H1 (cell line): ENCODE measurements at regions not wholly inside any gene's neighbourhood (a gene's known extent, or its start where the extent isn't known, plus 50 kb on each side); places are given as distances from the start of the nearest gene placed in this dataset.

Experiments
- CTCF ChIA-PET: fragments of 300-600 bp; sonication (Branson Sonifier 250); formaldehyde crosslinking; loops from one replicate; lab custom pipeline; 2021; ENCODE audit not compliant: partially characterized antibody; lab: Charles Lee
- POLR2A ChIA-PET: fragments of 300-600 bp; sonication (Branson Sonifier 250); formaldehyde crosslinking; loops from one replicate; lab custom pipeline; 2021; ENCODE audit warnings: inconsistent platforms; ENCODE audit not compliant: partially characterized antibody; lab: Charles Lee
- DNase-seq, 2 experiments: peaks; one replicate each; pipeline versions ENCODE4 v3.0.0 to v3.0.0-alpha.2; 2010 to 2022; ENCODE audit warnings: low spot score in 2 of 2, low read depth in 1 of 2, mixed read lengths in 1 of 2
- FAIRE-seq: peaks from 2 replicates; lab custom pipeline; 2011; peaks lifted over from hg19 to GRCh38; lab: Jason Lieb, UNC
- H2AFZ ChIP-seq: 2 replicates; pipeline ENCODE4 v1.8.1; 2012; ENCODE audit warnings: low read length, inconsistent platforms
- H2AK5ac ChIP-seq: 2 replicates; pipeline ENCODE4 v1.6.1; 2013; ENCODE audit warnings: low read depth, low read length
- H2BK120ac ChIP-seq: replicated peaks from 2 replicates; pipeline ENCODE3; 2013; ENCODE audit warnings: low read depth, low read length, inconsistent platforms
- H2BK12ac ChIP-seq: 2 replicates; pipeline ENCODE4 v1.6.1; 2013; ENCODE audit warnings: low read depth, low read length
- H2BK15ac ChIP-seq: 2 replicates; pipeline ENCODE4 v1.6.1; 2013; ENCODE audit warnings: low read length
- H2BK20ac ChIP-seq: 2 replicates; pipeline ENCODE4 v1.6.1; 2013; ENCODE audit warnings: low read length
- H2BK5ac ChIP-seq: 2 replicates; pipeline ENCODE4 v1.6.1; 2013; ENCODE audit warnings: low read depth, low read length
- H3K14ac ChIP-seq: 2 replicates; pipeline ENCODE4 v1.6.1; 2013; ENCODE audit warnings: inconsistent platforms; ENCODE audit not compliant: insufficient read length
- H3K18ac ChIP-seq: 2 replicates; pipeline ENCODE4 v1.6.1; 2013; ENCODE audit warnings: low read length; ENCODE audit errors: extremely low read depth
- H3K23ac ChIP-seq: 2 replicates; pipeline ENCODE4 v1.6.1; 2013; ENCODE audit warnings: inconsistent platforms; ENCODE audit not compliant: insufficient read length
- H3K23me2 ChIP-seq: 2 replicates; pipeline ENCODE4 v1.6.1; 2013; ENCODE audit warnings: low read depth, low read length
- H3K27ac ChIP-seq: 2 replicates; pipeline ENCODE4 v1.6.1; 2011; ENCODE audit warnings: low read depth, low read length, inconsistent platforms
- H3K27me3 ChIP-seq, 4 experiments: replicated peaks in 1 of 4; 1 replicate in 1 of 4; 2 replicates in 3 of 4; pipeline versions ENCODE4 v1.6.1 to v1.8.1; 2011 to 2013; ENCODE audit warnings: low read length in 3 of 4, mild to moderate bottlenecking in 3 of 4, inconsistent platforms in 2 of 4, mixed read lengths in 2 of 4, moderate library complexity in 1 of 4; ENCODE audit not compliant: control insufficient read depth in 3 of 4, insufficient read depth in 3 of 4; ENCODE audit errors: extremely low read depth in 1 of 4
- H3K36me3 ChIP-seq, 4 experiments: 2 replicates each; pipeline versions ENCODE4 v1.6.1 to v1.8.1; 2011 to 2013; ENCODE audit warnings: mild to moderate bottlenecking in 4 of 4, low read length in 3 of 4, moderate library complexity in 2 of 4, control low read depth in 1 of 4, inconsistent platforms in 1 of 4; ENCODE audit not compliant: insufficient read depth in 4 of 4, control insufficient read depth in 2 of 4
- H3K4ac ChIP-seq: replicated peaks from 2 replicates; pipeline ENCODE3; 2013; ENCODE audit warnings: low read length, low read depth, mixed read lengths, inconsistent platforms; ENCODE audit not compliant: insufficient read length
- H3K4me1 ChIP-seq, 4 experiments: replicated peaks in 1 of 4; 1 replicate in 1 of 4; 2 replicates in 3 of 4; pipeline versions ENCODE4 v1.6.1 to v1.8.1; 2011 to 2013; ENCODE audit warnings: low read length in 3 of 4, inconsistent platforms in 2 of 4, mixed read lengths in 1 of 4; ENCODE audit not compliant: insufficient read depth in 4 of 4, control insufficient read depth in 3 of 4
- H3K4me2 ChIP-seq, 2 experiments: 2 replicates each; pipeline versions ENCODE4 v1.6.1 to v1.8.1; 2011 to 2013; ENCODE audit warnings: low read depth in 2 of 2, low read length in 2 of 2, control low read depth in 1 of 2, inconsistent platforms in 1 of 2, mild to moderate bottlenecking in 1 of 2; ENCODE audit not compliant: insufficient read depth in 1 of 2
- H3K4me3 ChIP-seq, 4 experiments: fragments of 200-600, 300-600 bp in 1 of 4; sonication (generic), shearing (Covaris generic), sonication (Bioruptor Twin) in 1 of 4; 2 replicates each; pipeline versions ENCODE4 v1.5.1 to v1.8.1; 2011 to 2016; ENCODE audit warnings: low read length in 4 of 4, low read depth in 3 of 4, control low read depth in 2 of 4, inconsistent platforms in 2 of 4, mild to moderate bottlenecking in 2 of 4, mixed read lengths in 1 of 4, moderate library complexity in 1 of 4; ENCODE audit not compliant: insufficient read depth in 2 of 4; ENCODE audit errors: extremely low read depth in 1 of 4
- H3K56ac ChIP-seq: replicated peaks from 2 replicates; pipeline ENCODE3; 2013; ENCODE audit warnings: low read depth, mild to moderate bottlenecking, mixed read lengths, low read length, inconsistent platforms; ENCODE audit not compliant: insufficient read length
- H3K79me1 ChIP-seq: 2 replicates; pipeline ENCODE4 v1.6.1; 2013; ENCODE audit warnings: low read depth, low read length, control low read depth
- H3K79me2 ChIP-seq, 2 experiments: 2 replicates each; pipeline versions ENCODE4 v1.6.1 to v1.8.1; 2012 to 2013; ENCODE audit warnings: low read length in 2 of 2, mild to moderate bottlenecking in 2 of 2, inconsistent platforms in 1 of 2; ENCODE audit not compliant: insufficient read depth in 2 of 2, control insufficient read depth in 1 of 2
- H3K9ac ChIP-seq, 4 experiments: replicated peaks in 1 of 4; 1 replicate in 1 of 4; 2 replicates in 3 of 4; pipeline versions ENCODE4 v1.6.1 to v1.8.1; 2011 to 2013; ENCODE audit warnings: low read depth in 3 of 4, low read length in 3 of 4, control low read depth in 2 of 4, mild to moderate bottlenecking in 2 of 4, moderate library complexity in 2 of 4, inconsistent platforms in 1 of 4; ENCODE audit errors: extremely low read depth in 1 of 4
- H3K9me3 ChIP-seq, 2 experiments: 2 replicates each; pipeline versions ENCODE4 v1.6.1 to v1.8.1; 2012 to 2013; ENCODE audit warnings: mild to moderate bottlenecking in 2 of 2, moderate library complexity in 2 of 2, control low read depth in 1 of 2, inconsistent platforms in 1 of 2, low read depth in 1 of 2, low read length in 1 of 2, mixed read lengths in 1 of 2; ENCODE audit not compliant: insufficient read depth in 2 of 2
- H4K20me1 ChIP-seq, 2 experiments: replicated peaks in 1 of 2; 2 replicates each; pipeline versions ENCODE3 to v1.8.1; 2011 to 2013; ENCODE audit warnings: inconsistent platforms in 2 of 2, low read length in 2 of 2, mild to moderate bottlenecking in 1 of 2; ENCODE audit not compliant: insufficient read depth in 2 of 2, control insufficient read depth in 1 of 2
- H4K5ac ChIP-seq: 2 replicates; pipeline ENCODE4 v1.6.1; 2013; ENCODE audit warnings: low read length, low read depth, mixed read lengths, inconsistent platforms; ENCODE audit not compliant: insufficient read length
- H4K8ac ChIP-seq: 2 replicates; pipeline ENCODE4 v1.8.0; 2013; ENCODE audit warnings: mild to moderate bottlenecking, moderate library complexity, low read length, inconsistent platforms; ENCODE audit not compliant: insufficient read depth; ENCODE audit errors: extremely low read depth
- H4K91ac ChIP-seq: replicated peaks from 2 replicates; pipeline ENCODE3; 2013; ENCODE audit warnings: low read length, mixed read lengths, inconsistent platforms; ENCODE audit not compliant: insufficient read length
- BACH1 ChIP-seq: IDR thresholded peaks from 2 replicates; pipeline ENCODE4 v1.6.1; 2012; ENCODE audit warnings: low read length, improper control_type of control experiment
- CEBPB ChIP-seq: IDR thresholded peaks from 2 replicates; pipeline ENCODE4 v1.6.1; 2012; ENCODE audit warnings: low read depth, low read length
- CHD2 ChIP-seq: IDR thresholded peaks from 2 replicates; pipeline ENCODE4 v1.6.1; 2012; ENCODE audit warnings: low read length, improper control_type of control experiment
- CTBP2 ChIP-seq: IDR thresholded peaks from 2 replicates; pipeline ENCODE4 v1.7.0; 2011; ENCODE audit warnings: borderline replicate concordance, mild to moderate bottlenecking, moderate library complexity, mixed read lengths, low read length; ENCODE audit not compliant: insufficient read depth, insufficient read length
- EZH2 ChIP-seq: fragments of 200-600 bp; sonication (generic); IDR thresholded peaks from 2 replicates; pipeline ENCODE4 v1.7.1; 2012; ENCODE audit warnings: low read depth, mild to moderate bottlenecking, moderate library complexity, low read length, inconsistent platforms; ENCODE audit not compliant: severe bottlenecking
- GTF2F1 ChIP-seq: IDR thresholded peaks from 2 replicates; pipeline ENCODE4 v1.6.1; 2012; ENCODE audit warnings: low read depth, low read length, improper control_type of control experiment, borderline replicate concordance
- HDAC6 ChIP-seq: IDR thresholded peaks from one replicate; pipeline ENCODE4 v1.7.1; 2012; ENCODE audit warnings: low read depth, mild to moderate bottlenecking, inconsistent platforms, low read length, moderate library complexity
- MAFK ChIP-seq: IDR thresholded peaks from 2 replicates; pipeline ENCODE4 v1.6.1; 2012; ENCODE audit warnings: low read depth, mild to moderate bottlenecking, improper control_type of control experiment, low read length
- POLR2AphosphoS5 ChIP-seq: IDR thresholded peaks from 2 replicates; pipeline ENCODE4 v1.6.1; 2011; ENCODE audit warnings: low read depth, low read length
- RNF2 ChIP-seq: fragments of 200-900, 300-1000 bp; sonication (generic); IDR thresholded peaks from 2 replicates; pipeline ENCODE4 v1.7.1; 2016; ENCODE audit warnings: borderline replicate concordance, low read depth, mild to moderate bottlenecking, antibody characterized with exemption, low read length; ENCODE audit not compliant: poor library complexity, severe bottlenecking; ENCODE audit errors: missing control alignments
- SAP30 ChIP-seq: fragments of 300-600 bp; sonication (generic); IDR thresholded peaks from 2 replicates; pipeline ENCODE4 v1.7.1; 2012; ENCODE audit warnings: low read length, moderate library complexity, mild to moderate bottlenecking, inconsistent platforms; ENCODE audit not compliant: insufficient read depth, insufficient replicate concordance
- SP1 ChIP-seq: IDR thresholded peaks from 2 replicates; pipeline ENCODE4 v1.6.1; 2011; ENCODE audit warnings: low read depth, low read length
- TAF1 ChIP-seq: IDR thresholded peaks from 2 replicates; pipeline ENCODE4 v1.6.1; 2011; ENCODE audit warnings: mild to moderate bottlenecking, low read depth, low read length
- TAF7 ChIP-seq: optimal IDR thresholded peaks from 2 replicates; pipeline ENCODE3; 2011; ENCODE audit warnings: low read depth, mild to moderate bottlenecking, inconsistent platforms, low read length, moderate library complexity, borderline replicate concordance
- WGBS, 2 experiments: shearing (Covaris generic) in 1 of 2; methylation state at CpG; one replicate each; pipeline versions ENCODE4 v1.1.6 to v1.1.7; 2013 to 2015; ENCODE audit warnings: low lambda C conversion rate in 2 of 2, mixed read lengths in 2 of 2, inconsistent platforms in 1 of 2, low coverage in 1 of 2, missing lambda C conversion rate in 1 of 2; ENCODE audit not compliant: insufficient replicate concordance in 2 of 2, insufficient coverage in 1 of 2, insufficient read length in 1 of 2; ENCODE audit errors: extremely low coverage in 1 of 2, missing lambda C conversion rate in 1 of 2; 5-methylcytosine and 5-hydroxymethylcytosine counted together

- TF ChIP-seq TAF1 (no peak), CHD2 (no peak), TAF7 (no peak), MAFK (no peak), SAP30 (no peak), SP1 (no peak), RNF2 (no peak), CTBP2 (no peak), BACH1 (no peak), GTF2F1 (no peak), POLR2AphosphoS5 (no peak), HDAC6 (no peak), EZH2 (no peak), CEBPB (no peak)
- no peak overlapping the region for H2BK12ac ChIP-seq
- no peak overlapping the region for H2AK5ac ChIP-seq
- H4K91ac ChIP-seq, result no peak overlapping the region
- H2BK120ac ChIP-seq, result no peak overlapping the region
- no peak overlapping the region for H2AFZ ChIP-seq
- WGBS, 2 experiments, result 94% methylated on average over 9 of the region's 9 CpGs; no CpG with 5 or more reads in 1 of the 2 experiments
- no peak overlapping the region for H3K4me2 ChIP-seq
- H3K79me2 ChIP-seq, result no peaks in the 10 kb centered on the region
- no peak overlapping the region for H4K8ac ChIP-seq
- ChIA-PET CTCF (no interaction called here), POLR2A (no interaction called here)
- H3K23me2 ChIP-seq, result no peaks in the 10 kb centered on the region; the same call in 1 of the 2 replicates
- H4K5ac ChIP-seq, result no peak overlapping the region
- FAIRE-seq (no peak), DNase-seq (no peak)
- no peak overlapping the region for H3K9ac ChIP-seq
- H3K4me1 ChIP-seq, result no peaks in the 10 kb centered on the region
- H3K23ac ChIP-seq, result no peak overlapping the region
- H3K4ac ChIP-seq, result no peak overlapping the region
- H3K36me3 ChIP-seq, result no peaks in the 10 kb centered on the region
- H3K79me1 ChIP-seq, result no peaks in the 10 kb centered on the region
- no peaks in the 10 kb centered on the region for H3K27me3 ChIP-seq
- no peaks in the 10 kb centered on the region for H4K20me1 ChIP-seq
- H2BK15ac ChIP-seq, result no peak overlapping the region
- no peak overlapping the region for H3K27ac ChIP-seq
- no peak overlapping the region for H2BK5ac ChIP-seq
- H3K14ac ChIP-seq, result no peak overlapping the region
- no peaks in the 10 kb centered on the region for H3K9me3 ChIP-seq
- H2BK20ac ChIP-seq, result no peak overlapping the region
- no peak overlapping the region for H3K4me3 ChIP-seq
- H3K56ac ChIP-seq, result no peak overlapping the region
- H3K18ac ChIP-seq, result no peak overlapping the region
Measured at GRCh38 chr5:163963881-163964280, 458.5 kb downstream of the MAT2B start.
